Thoracic aorta (tissue), 2 donors: ENCODE measurements at regions not wholly inside any gene's neighbourhood (a gene's known extent, or its start where the extent isn't known, plus 50 kb on each side); places are given as distances from the start of the nearest gene placed in this dataset.
"Not testable (repeated sequence)": the region's sequence is repeated elsewhere in the genome, so short reads cannot be mapped to it uniquely, and the experiment has no call there.

Experiments used
- ATAC-seq: fragments of 150-250 bp; one replicate; pipeline ENCODE4 v1.8.0; 2017; ENCODE audit warnings: low read depth; ENCODE audit not compliant: insufficient number of reproducible peaks, low FRiP score
- DNase-seq: peaks from one replicate; pipeline ENCODE4 v3.0.0-alpha.2; 2020; ENCODE audit warnings: low spot score
- H3K27ac ChIP-seq, 2 donors: fragments of 200-600 bp; sonication (generic); 1 replicate in 1 of 2; 2 replicates in 1 of 2; pipeline ENCODE4 v1.5.1; 2016; ENCODE audit warnings: mild to moderate bottlenecking in 2 of 2, moderate library complexity in 2 of 2
- H3K27me3 ChIP-seq: fragments of 200-600 bp; sonication (generic); replicated peaks from 2 replicates; pipeline ENCODE4 v1.6.0; 2016; ENCODE audit warnings: mild to moderate bottlenecking; ENCODE audit not compliant: insufficient read depth
- H3K36me3 ChIP-seq: fragments of 200-600 bp; sonication (generic); one replicate; pipeline ENCODE4 v1.5.1; 2016
- H3K4me1 ChIP-seq, 2 donors: fragments of 200-600 bp; sonication (generic); 1 replicate in 1 of 2; 2 replicates in 1 of 2; pipeline versions ENCODE4 v1.5.1 to v1.6.0; 2016; ENCODE audit warnings: low read depth in 2 of 2, mild to moderate bottlenecking in 1 of 2; ENCODE audit not compliant: control insufficient read depth in 1 of 2
- H3K4me3 ChIP-seq: fragments of 200-600 bp; sonication (generic); 2 replicates; pipeline ENCODE4 v1.5.1; 2016; ENCODE audit warnings: mild to moderate bottlenecking
- H3K9me3 ChIP-seq: fragments of 200-600 bp; sonication (generic); 2 replicates; pipeline ENCODE4 v1.5.1; 2016
- CTCF ChIP-seq: fragments of 200-600 bp; sonication (generic); IDR thresholded peaks from one replicate; pipeline ENCODE4 v1.5.1; 2019; ENCODE audit warnings: antibody characterized with exemption

DNA sequence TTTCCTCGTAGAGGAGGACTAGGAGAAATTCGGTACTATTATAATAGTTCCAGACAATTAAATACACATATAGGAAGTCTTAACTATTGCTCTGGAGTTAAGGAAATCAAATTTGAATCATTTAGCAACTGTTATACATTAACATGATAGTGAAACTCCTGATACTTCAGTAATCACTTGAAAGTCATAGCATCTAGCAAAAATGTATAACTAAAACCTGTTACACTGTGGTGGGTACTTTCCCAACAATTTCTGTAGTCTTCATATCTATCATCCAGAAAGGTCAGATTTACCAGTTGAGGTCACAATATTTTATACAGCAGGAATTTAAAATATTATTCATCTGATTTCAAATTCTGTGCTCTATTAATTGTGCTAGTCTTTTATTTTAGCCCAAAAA lies 669.6 kb upstream of the PCDH10 start:
- no peaks in the 10 kb centered on the region for H3K4me1 ChIP-seq
- no peak overlapping the region for H3K4me3 ChIP-seq
- H3K36me3 ChIP-seq: no peaks in the 10 kb centered on the region
- no peak for TF ChIP-seq CTCF
- DNase-seq (no peak), ATAC-seq (no peak)
- H3K27ac ChIP-seq: no peak overlapping the region
- H3K27me3 ChIP-seq: no peaks in the 10 kb centered on the region
- no peaks in the 10 kb centered on the region for H3K9me3 ChIP-seq

GRCh38 chr4:132488555-132488954 lies 660.5 kb upstream of the PCDH10 start:
- no peak for ATAC-seq
- peaks cover 8% of the 10 kb centered on the region for H3K9me3 ChIP-seq

DNA sequence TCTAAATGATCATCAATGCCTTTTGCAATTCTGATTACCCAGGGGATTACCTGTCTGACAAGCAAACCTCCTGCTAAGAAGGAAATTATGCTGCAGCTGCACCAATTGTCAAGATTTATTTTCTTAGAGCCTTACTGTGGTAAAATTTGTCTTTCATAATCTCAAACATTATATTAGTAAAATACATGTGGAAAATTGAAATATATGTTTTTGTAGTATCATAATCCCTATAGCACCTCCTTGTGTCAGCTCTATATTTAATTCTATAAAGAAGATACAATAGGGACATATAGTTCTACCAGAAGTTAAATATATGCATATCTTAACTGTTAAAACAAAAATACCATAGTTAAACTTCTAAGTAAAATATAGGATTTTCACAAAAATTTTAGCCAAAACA lies 655.6 kb upstream of the PCDH10 start:
- peaks cover 7% of the 10 kb centered on the region for H3K9me3 ChIP-seq
- no peaks in the 10 kb centered on the region for H3K36me3 ChIP-seq
- DNase-seq (no peak), ATAC-seq (no peak)
- H3K27ac ChIP-seq: no peak overlapping the region
- H3K27me3 ChIP-seq: no peaks in the 10 kb centered on the region
- H3K4me3 ChIP-seq: no peak overlapping the region
- no peaks in the 10 kb centered on the region for H3K4me1 ChIP-seq
- no peak for TF ChIP-seq CTCF

More at GRCh38 chr4:132488555-132488954, 660.5 kb upstream of the PCDH10 start:
- no peak for DNase-seq
- no peak overlapping the region for H3K27ac ChIP-seq
- TF ChIP-seq CTCF: no peak
- no peak overlapping the region for H3K4me3 ChIP-seq
- H3K36me3 ChIP-seq: no peaks in the 10 kb centered on the region
- no peaks in the 10 kb centered on the region for H3K4me1 ChIP-seq
- no peaks in the 10 kb centered on the region for H3K27me3 ChIP-seq

- not testable (repeated sequence) for H3K27me3 ChIP-seq, H3K36me3 ChIP-seq, DNase-seq, H3K9me3 ChIP-seq, H3K4me3 ChIP-seq, ATAC-seq, H3K27ac ChIP-seq, H3K4me1 ChIP-seq
Observed at GRCh38 chr4:132495267-132495812, 653.8 kb upstream of the PCDH10 start.

DNA sequence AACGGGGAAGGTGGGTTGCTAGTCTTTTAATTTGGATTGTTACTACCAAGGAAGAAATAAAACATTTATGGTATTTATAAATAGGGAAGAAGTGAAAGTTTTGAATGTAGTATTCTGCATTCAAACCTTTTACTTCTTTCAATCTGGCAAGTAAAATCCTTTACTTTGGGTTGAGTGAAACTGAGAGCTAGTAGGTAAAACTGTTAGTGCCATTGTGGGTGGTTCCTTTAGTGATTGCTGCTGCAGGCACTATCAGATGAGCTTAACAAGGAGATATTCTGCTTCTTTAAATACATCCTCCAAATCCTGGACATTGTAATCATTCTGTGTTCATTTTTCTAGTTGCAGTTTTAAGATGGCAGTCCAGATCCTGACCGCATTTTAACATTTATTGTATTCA lies 650.9 kb upstream of the PCDH10 start:
- DNase-seq (no peak), ATAC-seq (no peak)
- H3K4me3 ChIP-seq: no peak overlapping the region
- no peaks in the 10 kb centered on the region for H3K27me3 ChIP-seq
- no peak for TF ChIP-seq CTCF
- no peak overlapping the region for H3K27ac ChIP-seq
- H3K4me1 ChIP-seq: no peaks in the 10 kb centered on the region
- no peaks in the 10 kb centered on the region for H3K36me3 ChIP-seq
- no peaks in the 10 kb centered on the region for H3K9me3 ChIP-seq

- no peak for ATAC-seq
Observed at GRCh38 chr4:132502096-132502552, 647.0 kb upstream of the PCDH10 start.

More at GRCh38 chr4:132502096-132502552, 647.0 kb upstream of the PCDH10 start:
- TF ChIP-seq CTCF: no peak
- no peaks in the 10 kb centered on the region for H3K9me3 ChIP-seq
- H3K27ac ChIP-seq: no peak overlapping the region
- no peak for DNase-seq
- no peak overlapping the region for H3K4me3 ChIP-seq
- no peaks in the 10 kb centered on the region for H3K27me3 ChIP-seq
- H3K36me3 ChIP-seq: no peaks in the 10 kb centered on the region
- H3K4me1 ChIP-seq: no peaks in the 10 kb centered on the region
